ENCODE measurements at regions not wholly inside any gene's neighbourhood (a gene's known extent, or its start where the extent isn't known, plus 50 kb on each side); places are given as distances from the start of the nearest gene placed in this dataset.

DNA sequence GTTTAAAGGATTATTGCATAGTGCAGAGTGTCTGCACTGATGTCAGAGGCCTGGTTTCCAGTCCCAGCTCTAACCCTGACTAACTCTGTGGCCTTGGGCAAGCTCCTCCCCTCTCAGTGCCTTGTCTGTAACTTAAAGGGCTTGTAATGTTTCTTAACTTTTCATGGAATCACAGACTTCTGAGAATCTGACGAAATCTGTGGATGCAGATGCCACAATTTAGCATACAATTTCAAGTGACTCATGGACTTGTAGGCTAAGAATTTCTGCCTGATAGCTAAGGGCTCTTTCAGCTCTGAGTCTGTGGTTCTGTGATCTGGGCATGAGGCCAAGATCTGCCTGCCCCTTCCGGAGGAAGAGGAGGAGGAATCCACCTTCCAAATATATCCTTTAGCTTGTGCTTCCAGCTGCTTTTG, 236.9 kb downstream of the AR start:
- TF ChIP-seq, protein P1, sequence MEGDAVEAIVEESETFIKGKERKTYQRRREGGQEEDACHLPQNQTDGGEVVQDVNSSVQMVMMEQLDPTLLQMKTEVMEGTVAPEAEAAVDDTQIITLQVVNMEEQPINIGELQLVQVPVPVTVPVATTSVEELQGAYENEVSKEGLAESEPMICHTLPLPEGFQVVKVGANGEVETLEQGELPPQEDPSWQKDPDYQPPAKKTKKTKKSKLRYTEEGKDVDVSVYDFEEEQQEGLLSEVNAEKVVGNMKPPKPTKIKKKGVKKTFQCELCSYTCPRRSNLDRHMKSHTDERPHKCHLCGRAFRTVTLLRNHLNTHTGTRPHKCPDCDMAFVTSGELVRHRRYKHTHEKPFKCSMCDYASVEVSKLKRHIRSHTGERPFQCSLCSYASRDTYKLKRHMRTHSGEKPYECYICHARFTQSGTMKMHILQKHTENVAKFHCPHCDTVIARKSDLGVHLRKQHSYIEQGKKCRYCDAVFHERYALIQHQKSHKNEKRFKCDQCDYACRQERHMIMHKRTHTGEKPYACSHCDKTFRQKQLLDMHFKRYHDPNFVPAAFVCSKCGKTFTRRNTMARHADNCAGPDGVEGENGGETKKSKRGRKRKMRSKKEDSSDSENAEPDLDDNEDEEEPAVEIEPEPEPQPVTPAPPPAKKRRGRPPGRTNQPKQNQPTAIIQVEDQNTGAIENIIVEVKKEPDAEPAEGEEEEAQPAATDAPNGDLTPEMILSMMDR (IDR thresholded peaks at IDR 0.05; ENCODE audit: low read length) = no peak
- no peak for TF ChIP-seq EZH2phosphoT487 (IDR thresholded peaks at IDR 0.05; ENCODE audit: low read length)
- TF ChIP-seq EZH2 (optimal IDR thresholded peaks at IDR 0.05; ENCODE audit: low read depth, low read length) = no peak
